ENCODE measurements at regions not wholly inside any gene's neighbourhood (a gene's known extent, or its start where the extent isn't known, plus 50 kb on each side); places are given as distances from the start of the nearest gene placed in this dataset.

DNA sequence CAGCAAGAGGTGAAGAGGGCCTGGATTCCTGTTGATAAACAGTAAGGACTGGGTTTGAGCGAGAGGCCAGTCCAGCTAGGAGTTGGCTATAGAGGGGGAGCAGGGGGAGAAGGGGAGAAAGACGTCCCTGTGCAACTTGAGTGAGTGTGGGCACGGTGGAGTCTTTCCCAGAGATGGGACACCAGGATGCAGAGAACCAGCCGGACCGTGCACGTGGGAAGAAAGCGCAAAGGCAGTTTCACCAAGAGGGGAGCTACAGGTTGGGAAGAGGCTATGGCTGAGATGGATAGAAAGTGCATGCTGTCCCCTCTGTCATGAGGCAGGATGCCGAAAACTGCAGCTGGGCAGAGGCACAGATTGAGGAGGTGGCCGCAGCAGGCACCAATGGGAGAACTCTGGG is 96.0 kb upstream of the TLE3 start:
- TF ChIP-seq TAF1 (IDR thresholded peaks at IDR 0.05; ENCODE audit: low read depth, low read length) = no peak
- no peak for TF ChIP-seq POLR2AphosphoS5 (IDR thresholded peaks at IDR 0.05; ENCODE audit: low read depth, low read length)
- TF ChIP-seq POLR2A (IDR thresholded peaks at IDR 0.05; ENCODE audit: low read depth, low read length) = no peak
- TF ChIP-seq SPI1 (IDR thresholded peaks at IDR 0.05; ENCODE audit: low read depth, low read length) = no peak
- no peak for TF ChIP-seq POU2F2 (IDR thresholded peaks at IDR 0.05; ENCODE audit: low read depth, low read length)

Measured in GM12891 (cell line).